Astrocyte of the spinal cord (primary cell): ENCODE measurements at regions not wholly inside any gene's neighbourhood (a gene's known extent, or its start where the extent isn't known, plus 50 kb on each side); places are given as distances from the start of the nearest gene placed in this dataset.
"Not testable (repeated sequence)": the region's sequence is repeated elsewhere in the genome, so short reads cannot be mapped to it uniquely, and the experiment has no call there.

Experiments used
- DNase-seq: peaks from one replicate; pipeline ENCODE4 v3.0.0; 2011; ENCODE audit warnings: low read depth, low spot score
- H3K4me3 ChIP-seq: 2 replicates; pipeline ENCODE4 v1.5.1; 2011; ENCODE audit warnings: low read depth, mild to moderate bottlenecking, low read length, moderate library complexity
- in situ Hi-C: cut with HindIII; loops from 2 replicates; pipeline ENCODE4 v1.10.0; 2017; ENCODE audit warnings: low sequenced_read_pairs
- TF ChIP-seq, protein P1 (sequence below): IDR thresholded peaks from 2 replicates; pipeline ENCODE4 v1.5.1; 2012; ENCODE audit warnings: low read depth, mild to moderate bottlenecking, low read length, inconsistent platforms

- no peak for DNase-seq
- TF ChIP-seq, protein P1, sequence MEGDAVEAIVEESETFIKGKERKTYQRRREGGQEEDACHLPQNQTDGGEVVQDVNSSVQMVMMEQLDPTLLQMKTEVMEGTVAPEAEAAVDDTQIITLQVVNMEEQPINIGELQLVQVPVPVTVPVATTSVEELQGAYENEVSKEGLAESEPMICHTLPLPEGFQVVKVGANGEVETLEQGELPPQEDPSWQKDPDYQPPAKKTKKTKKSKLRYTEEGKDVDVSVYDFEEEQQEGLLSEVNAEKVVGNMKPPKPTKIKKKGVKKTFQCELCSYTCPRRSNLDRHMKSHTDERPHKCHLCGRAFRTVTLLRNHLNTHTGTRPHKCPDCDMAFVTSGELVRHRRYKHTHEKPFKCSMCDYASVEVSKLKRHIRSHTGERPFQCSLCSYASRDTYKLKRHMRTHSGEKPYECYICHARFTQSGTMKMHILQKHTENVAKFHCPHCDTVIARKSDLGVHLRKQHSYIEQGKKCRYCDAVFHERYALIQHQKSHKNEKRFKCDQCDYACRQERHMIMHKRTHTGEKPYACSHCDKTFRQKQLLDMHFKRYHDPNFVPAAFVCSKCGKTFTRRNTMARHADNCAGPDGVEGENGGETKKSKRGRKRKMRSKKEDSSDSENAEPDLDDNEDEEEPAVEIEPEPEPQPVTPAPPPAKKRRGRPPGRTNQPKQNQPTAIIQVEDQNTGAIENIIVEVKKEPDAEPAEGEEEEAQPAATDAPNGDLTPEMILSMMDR, result no peak
- in situ Hi-C loops, result no loop called here
These were observed 143.7 kb downstream of the NR2F2 start for GRCh38 chr15:96474231-96474664.

DNA sequence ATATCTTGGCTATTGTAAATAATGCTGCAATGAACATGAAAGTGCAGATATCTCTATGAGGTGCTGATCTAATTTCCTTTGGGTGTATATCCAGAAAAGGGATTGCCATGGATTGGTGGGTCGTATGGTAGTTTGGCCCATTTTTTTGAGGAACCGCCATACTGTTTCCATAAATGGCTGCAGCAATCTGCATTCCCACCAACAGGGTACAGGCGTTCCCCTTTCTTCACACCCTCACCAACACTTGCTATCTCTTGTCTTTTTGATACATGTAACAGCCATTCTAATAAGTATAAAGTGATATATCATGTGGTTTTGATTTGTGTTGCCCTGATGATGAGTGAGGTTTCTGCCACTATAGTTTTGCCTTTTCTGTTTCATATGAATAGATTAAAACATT lies 146.7 kb downstream of the NR2F2 start:
- DNase-seq, result no peak
- H3K4me3 ChIP-seq, result no peak overlapping the region
- TF ChIP-seq, protein P1, result no peak
- in situ Hi-C loops, result no loop called here

More at GRCh38 chr15:96474231-96474664, 143.7 kb downstream of the NR2F2 start:
- no peak overlapping the region for H3K4me3 ChIP-seq

- in situ Hi-C loops, H3K4me3 ChIP-seq, DNase-seq: not testable (repeated sequence)
These were observed 153.9 kb downstream of the NR2F2 start for GRCh38 chr15:96484412-96484811.

- in situ Hi-C loops, result no loop called here
These were observed 154.3 kb downstream of the NR2F2 start for GRCh38 chr15:96484830-96485229.

GRCh38 chr15:96487245-96487644 lies 156.7 kb downstream of the NR2F2 start:
- no peak overlapping the region for H3K4me3 ChIP-seq
- TF ChIP-seq, protein P1, result no peak
- no peak for DNase-seq
- in situ Hi-C loops, result no loop called here

More at GRCh38 chr15:96484830-96485229, 154.3 kb downstream of the NR2F2 start:
- DNase-seq, result no peak
- TF ChIP-seq, protein P1, result no peak
- H3K4me3 ChIP-seq, result no peak overlapping the region

GRCh38 chr15:96491066-96491699 lies 160.7 kb downstream of the NR2F2 start:
- H3K4me3 ChIP-seq, DNase-seq, in situ Hi-C loops: not testable (repeated sequence)

- DNase-seq, in situ Hi-C loops, H3K4me3 ChIP-seq: not testable (repeated sequence)
These were observed 161.5 kb downstream of the NR2F2 start for GRCh38 chr15:96491700-96492644.

GRCh38 chr15:96494505-96494904 lies 164.0 kb downstream of the NR2F2 start:
- in situ Hi-C loops, result no loop called here
- DNase-seq, result no peak
- TF ChIP-seq, protein P1, result no peak
- H3K4me3 ChIP-seq, result no peak overlapping the region
